NCI-H1694 treated with DMSO at 0.1 percent for 48 hours (cell line): ENCODE measurements at regions not wholly inside any gene's neighbourhood (a gene's known extent, or its start where the extent isn't known, plus 50 kb on each side); places are given as distances from the start of the nearest gene placed in this dataset.
"Not testable (repeated sequence)": the region's sequence is repeated elsewhere in the genome, so short reads cannot be mapped to it uniquely, and the experiment has no call there.

ENCODE experiments used
- DNase-seq: peaks from one replicate; lab custom pipeline; 2025; lab: John Stamatoyannopoulos, UW

- no peak for DNase-seq
These were observed 499.1 kb downstream of the NFIB start for GRCh38 chr9:13814647-13815400.

GRCh38 chr9:13811876-13812275 is 502.1 kb downstream of the NFIB start:
- no peak for DNase-seq

GRCh38 chr9:13810510-13810909 is 503.4 kb downstream of the NFIB start:
- DNase-seq: no peak

- no peak for DNase-seq
These were observed 504.5 kb downstream of the NFIB start for GRCh38 chr9:13809401-13809800.

GRCh38 chr9:13807118-13807517 is 506.8 kb downstream of the NFIB start:
- no peak for DNase-seq

GRCh38 chr9:13806714-13807113 is 507.2 kb downstream of the NFIB start:
- DNase-seq: no peak

GRCh38 chr9:13805546-13805945 is 508.4 kb downstream of the NFIB start:
- no peak for DNase-seq

GRCh38 chr9:13804532-13804931 is 509.4 kb downstream of the NFIB start:
- no peak for DNase-seq

GRCh38 chr9:13800776-13801175 is 513.2 kb downstream of the NFIB start:
- DNase-seq: no peak

GRCh38 chr9:13797701-13798100 is 516.2 kb downstream of the NFIB start:
- not testable (repeated sequence) for DNase-seq

- no peak for DNase-seq
These were observed 512.3 kb upstream of the MPDZ start for GRCh38 chr9:13791816-13792215.

GRCh38 chr9:13790055-13790454 is 510.6 kb upstream of the MPDZ start:
- no peak for DNase-seq

- no peak for DNase-seq
These were observed 507.8 kb upstream of the MPDZ start for GRCh38 chr9:13787234-13787833.

- DNase-seq: no peak
These were observed 507.2 kb upstream of the MPDZ start for GRCh38 chr9:13786711-13787110.

GRCh38 chr9:13786131-13786530 is 506.6 kb upstream of the MPDZ start:
- no peak for DNase-seq

GRCh38 chr9:13779106-13779505 is 499.6 kb upstream of the MPDZ start:
- no peak for DNase-seq

GRCh38 chr9:13778631-13779030 is 499.1 kb upstream of the MPDZ start:
- no peak for DNase-seq

- no peak for DNase-seq
These were observed 491.5 kb upstream of the MPDZ start for GRCh38 chr9:13770956-13771355.

- no peak for DNase-seq
These were observed 490.1 kb upstream of the MPDZ start for GRCh38 chr9:13769641-13770040.

GRCh38 chr9:13769006-13769405 is 489.5 kb upstream of the MPDZ start:
- no peak for DNase-seq

GRCh38 chr9:13762209-13762608 is 482.7 kb upstream of the MPDZ start:
- no peak for DNase-seq

- no peak for DNase-seq
These were observed 480.1 kb upstream of the MPDZ start for GRCh38 chr9:13759551-13759950.

- peak; percentile 11 for DNase-seq
These were observed 479.4 kb upstream of the MPDZ start for GRCh38 chr9:13758936-13759335.

- no peak for DNase-seq
These were observed 477.5 kb upstream of the MPDZ start for GRCh38 chr9:13756943-13757342.
